COR-L47 (cell line): ENCODE measurements at regions not wholly inside any gene's neighbourhood (a gene's known extent, or its start where the extent isn't known, plus 50 kb on each side); places are given as distances from the start of the nearest gene placed in this dataset.
"Not testable (repeated sequence)": the region's sequence is repeated elsewhere in the genome, so short reads cannot be mapped to it uniquely, and the experiment has no call there.

Experiments
- DNase-seq: peaks from one replicate; lab custom pipeline; 2025; lab: John Stamatoyannopoulos, UW

- no peak for DNase-seq
These were observed 284.5 kb upstream of the CDYL start for GRCh38 chr6:4491501-4492260.

- no peak for DNase-seq
These were observed 286.7 kb upstream of the CDYL start for GRCh38 chr6:4489538-4489937.

GRCh38 chr6:4488389-4488788, 287.8 kb upstream of the CDYL start:
- no peak for DNase-seq

- DNase-seq: no peak
These were observed 288.7 kb upstream of the CDYL start for GRCh38 chr6:4487538-4487937.

- no peak for DNase-seq
These were observed 289.5 kb upstream of the CDYL start for GRCh38 chr6:4486568-4487315.

GRCh38 chr6:4485735-4486134, 290.5 kb upstream of the CDYL start:
- no peak for DNase-seq

- DNase-seq: no peak
These were observed 293.7 kb upstream of the CDYL start for GRCh38 chr6:4482461-4482860.

- DNase-seq: no peak
These were observed 295.1 kb upstream of the CDYL start for GRCh38 chr6:4480788-4481735.

GRCh38 chr6:4478098-4478497, 298.1 kb upstream of the CDYL start:
- DNase-seq: no peak

GRCh38 chr6:4474810-4475209, 301.4 kb upstream of the CDYL start:
- no peak for DNase-seq

- no peak for DNase-seq
These were observed 303.1 kb upstream of the CDYL start for GRCh38 chr6:4472969-4473642.

- no peak for DNase-seq
These were observed 304.0 kb upstream of the CDYL start for GRCh38 chr6:4472222-4472621.

- not testable (repeated sequence) for DNase-seq
These were observed 304.7 kb upstream of the CDYL start for GRCh38 chr6:4471515-4471914.

- DNase-seq: no peak
These were observed 305.4 kb upstream of the CDYL start for GRCh38 chr6:4470698-4471210.

- DNase-seq: no peak
These were observed 309.3 kb upstream of the CDYL start for GRCh38 chr6:4466769-4467480.

GRCh38 chr6:4466261-4466660, 309.9 kb upstream of the CDYL start:
- no peak for DNase-seq

- DNase-seq: no peak
These were observed 311.6 kb upstream of the CDYL start for GRCh38 chr6:4464638-4465037.

- no peak for DNase-seq
These were observed 313.0 kb upstream of the CDYL start for GRCh38 chr6:4463236-4463635.

- DNase-seq: no peak
These were observed 315.4 kb upstream of the CDYL start for GRCh38 chr6:4460586-4461475.

- DNase-seq: no peak
These were observed 316.2 kb upstream of the CDYL start for GRCh38 chr6:4459996-4460395.
